OCI-M2 (cell line): ENCODE measurements at regions not wholly inside any gene's neighbourhood (a gene's known extent, or its start where the extent isn't known, plus 50 kb on each side); places are given as distances from the start of the nearest gene placed in this dataset.
"Not testable (repeated sequence)": the region's sequence is repeated elsewhere in the genome, so short reads cannot be mapped to it uniquely, and the experiment has no call there.

Source experiments
- DNase-seq: peaks from one replicate; lab custom pipeline; 2025; ENCODE audit not compliant: unreplicated experiment; lab: John Stamatoyannopoulos, UW

- DNase-seq = not testable (repeated sequence)
These were observed 268.1 kb upstream of the GRM3 start for GRCh38 chr7:86375602-86376001.

- DNase-seq = no peak
These were observed 271.4 kb upstream of the GRM3 start for GRCh38 chr7:86372262-86372661.

GRCh38 chr7:86366946-86367345, 276.8 kb upstream of the GRM3 start:
- no peak for DNase-seq

GRCh38 chr7:86340407-86340806, 303.3 kb upstream of the GRM3 start:
- DNase-seq = not testable (repeated sequence)

- DNase-seq = no peak
These were observed 304.7 kb upstream of the GRM3 start for GRCh38 chr7:86339051-86339450.

- no peak for DNase-seq
These were observed 314.8 kb upstream of the GRM3 start for GRCh38 chr7:86328801-86329433.

- no peak for DNase-seq
These were observed 316.9 kb upstream of the GRM3 start for GRCh38 chr7:86326847-86327246.

- no peak for DNase-seq
These were observed 322.8 kb upstream of the GRM3 start for GRCh38 chr7:86320889-86321288.

GRCh38 chr7:86320341-86320740, 323.4 kb upstream of the GRM3 start:
- no peak for DNase-seq

GRCh38 chr7:86313842-86314241, 329.9 kb upstream of the GRM3 start:
- no peak for DNase-seq

- DNase-seq = no peak
These were observed 342.4 kb upstream of the GRM3 start for GRCh38 chr7:86301301-86301700.

GRCh38 chr7:86295526-86295925, 348.2 kb upstream of the GRM3 start:
- no peak for DNase-seq

- DNase-seq = no peak
These were observed 361.6 kb upstream of the GRM3 start for GRCh38 chr7:86282014-86282682.

- no peak for DNase-seq
These were observed 363.6 kb upstream of the GRM3 start for GRCh38 chr7:86280150-86280549.

GRCh38 chr7:86262781-86263180, 380.9 kb upstream of the GRM3 start:
- DNase-seq = no peak

- DNase-seq = no peak
These were observed 385.8 kb upstream of the GRM3 start for GRCh38 chr7:86257894-86258293.

- no peak for DNase-seq
These were observed 391.3 kb upstream of the GRM3 start for GRCh38 chr7:86252406-86252805.

- DNase-seq = no peak
These were observed 394.7 kb upstream of the GRM3 start for GRCh38 chr7:86248977-86249376.

GRCh38 chr7:86243171-86243570, 400.5 kb upstream of the GRM3 start:
- no peak for DNase-seq

GRCh38 chr7:86226191-86226590, 417.5 kb upstream of the GRM3 start:
- DNase-seq = no peak

- no peak for DNase-seq
These were observed 420.9 kb upstream of the GRM3 start for GRCh38 chr7:86222806-86223205.

- DNase-seq = no peak
These were observed 429.0 kb upstream of the GRM3 start for GRCh38 chr7:86214734-86215133.

- no peak for DNase-seq
These were observed 430.7 kb upstream of the GRM3 start for GRCh38 chr7:86212976-86213375.
